Activated B cell treated with CpG ODN at 0.5 μM for 24 hours (primary cell): ENCODE measurements at regions not wholly inside any gene's neighbourhood (a gene's known extent, or its start where the extent isn't known, plus 50 kb on each side); places are given as distances from the start of the nearest gene placed in this dataset.

Experiments used
- ATAC-seq: fragments of 200-7000 bp; cut with Tn5 transposase; one replicate; pipeline ENCODE4 v1.10.0; 2021; ENCODE audit warnings: low read depth, mild to moderate bottlenecking, moderate library complexity
- CTCF ChIA-PET: fragments of 350-600 bp; sonication (Branson Sonifier 250); formaldehyde crosslinking; loops from one replicate; lab custom pipeline; 2021; ENCODE audit warnings: antibody characterized with exemption; lab: Charles Lee
- POLR2A ChIA-PET: fragments of 350-600 bp; sonication (Branson Sonifier 250); formaldehyde crosslinking; loops from one replicate; lab custom pipeline; 2021; ENCODE audit warnings: antibody characterized with exemption; lab: Charles Lee
- DNase-seq: peaks from one replicate; pipeline ENCODE4 v3.0.0; 2022
- H3K27ac Mint-ChIP-seq: one replicate; pipeline ENCODE4 v1.8.0; 2020; ENCODE audit warnings: mixed read lengths
- H3K27me3 Mint-ChIP-seq: one replicate; pipeline ENCODE4 v1.8.0; 2021; ENCODE audit warnings: mixed read lengths
- H3K36me3 Mint-ChIP-seq: one replicate; pipeline ENCODE4 v1.8.0; 2021; ENCODE audit warnings: low read depth, mixed read lengths
- H3K4me1 Mint-ChIP-seq: one replicate; pipeline ENCODE4 v1.8.0; 2021; ENCODE audit warnings: mixed read lengths
- H3K4me3 Mint-ChIP-seq: one replicate; pipeline ENCODE4 v1.8.0; 2020; ENCODE audit warnings: mild to moderate bottlenecking, mixed read lengths
- H3K9me3 Mint-ChIP-seq: one replicate; pipeline ENCODE4 v1.8.0; 2020; ENCODE audit warnings: mixed read lengths
- CTCF ChIP-seq: fragments of 200-600 bp; IDR thresholded peaks from one replicate; pipeline ENCODE4 v1.8.0; 2022; ENCODE audit warnings: antibody characterized with exemption, mild to moderate bottlenecking
- intact Hi-C: fragments of 100-400 bp; cut with micrococcal nuclease; formaldehyde crosslinking; loops from one replicate; pipeline ENCODE4 v1.15.1; 2024

DNA sequence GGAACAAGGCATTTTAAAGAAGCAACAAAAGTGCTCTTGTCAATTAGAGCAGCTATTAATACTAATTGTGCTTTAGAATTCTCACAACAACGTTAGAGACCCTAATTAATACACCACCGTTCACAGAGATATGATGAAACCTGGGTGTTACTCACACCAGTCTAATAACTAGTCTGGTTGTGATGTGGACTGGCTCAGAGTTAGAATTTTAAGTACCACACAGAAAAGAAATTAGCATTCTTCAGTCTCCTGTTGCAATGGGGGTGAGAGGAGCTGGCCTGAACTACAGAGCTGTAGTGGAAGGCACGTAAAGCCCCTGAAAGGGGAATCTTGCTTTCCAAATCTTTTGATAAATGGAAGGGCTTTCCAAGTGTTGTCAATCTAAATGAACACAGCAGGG lies 240.8 kb upstream of the TOX3 start:
- H3K4me1 Mint-ChIP-seq = no peaks in the 10 kb centered on the region
- ChIA-PET POLR2A (interaction anchor here (0.7 kb wide), 1 partner anchor 985 kb away, joined by 6 read pairs; no protein-coding TSS in a partner anchor), CTCF (no interaction called here)
- ATAC-seq = no peak
- H3K27me3 Mint-ChIP-seq = no peaks in the 10 kb centered on the region
- no peak overlapping the region for H3K27ac Mint-ChIP-seq
- DNase-seq = no peak
- H3K4me3 Mint-ChIP-seq = no peak overlapping the region
- no peak for TF ChIP-seq CTCF
- intact Hi-C loops = no loop called here
- H3K36me3 Mint-ChIP-seq = no peaks in the 10 kb centered on the region
- no peaks in the 10 kb centered on the region for H3K9me3 Mint-ChIP-seq

DNA sequence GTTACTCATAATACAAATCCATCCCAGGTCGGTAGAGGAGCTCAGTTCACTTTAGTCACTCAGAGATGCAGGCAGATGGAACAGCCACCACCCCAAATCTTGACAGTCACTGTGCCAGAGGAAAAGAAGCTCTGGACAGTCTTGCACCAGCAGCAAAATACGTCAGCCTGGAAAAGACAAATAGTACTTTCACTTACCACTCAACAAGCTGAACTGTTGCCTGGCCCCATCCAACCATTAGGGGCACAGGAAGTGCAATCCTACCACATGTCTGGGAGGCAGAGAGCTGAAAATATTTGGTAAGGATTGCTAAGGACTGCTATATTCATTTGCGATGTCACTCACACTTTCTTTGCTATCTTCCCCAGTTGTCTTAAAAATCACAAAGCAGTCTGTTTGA lies 239.1 kb upstream of the TOX3 start:
- POLR2A ChIA-PET = no interaction called here
- intact Hi-C loops = no loop called here
- no peaks in the 10 kb centered on the region for H3K9me3 Mint-ChIP-seq
- no peak for ATAC-seq
- H3K27ac Mint-ChIP-seq = no peak overlapping the region
- TF ChIP-seq CTCF = no peak
- CTCF ChIA-PET = no interaction called here
- no peak for DNase-seq
- no peaks in the 10 kb centered on the region for H3K4me1 Mint-ChIP-seq
- no peaks in the 10 kb centered on the region for H3K27me3 Mint-ChIP-seq
- H3K36me3 Mint-ChIP-seq = no peaks in the 10 kb centered on the region
- no peak overlapping the region for H3K4me3 Mint-ChIP-seq

GRCh38 chr16:52785653-52786052 lies 238.7 kb upstream of the TOX3 start:
- Mint-ChIP-seq H3K27ac (no peak overlapping the region), H3K36me3 (no peaks in the 10 kb centered on the region), H3K9me3 (no peaks in the 10 kb centered on the region), H3K27me3 (no peaks in the 10 kb centered on the region), H3K4me3 (no peak overlapping the region), H3K4me1 (no peaks in the 10 kb centered on the region)
- ChIA-PET POLR2A (no interaction called here), CTCF (no interaction called here)
- ATAC-seq = no peak
- no peak for DNase-seq
- intact Hi-C loops = no loop called here
- no peak for TF ChIP-seq CTCF

DNA sequence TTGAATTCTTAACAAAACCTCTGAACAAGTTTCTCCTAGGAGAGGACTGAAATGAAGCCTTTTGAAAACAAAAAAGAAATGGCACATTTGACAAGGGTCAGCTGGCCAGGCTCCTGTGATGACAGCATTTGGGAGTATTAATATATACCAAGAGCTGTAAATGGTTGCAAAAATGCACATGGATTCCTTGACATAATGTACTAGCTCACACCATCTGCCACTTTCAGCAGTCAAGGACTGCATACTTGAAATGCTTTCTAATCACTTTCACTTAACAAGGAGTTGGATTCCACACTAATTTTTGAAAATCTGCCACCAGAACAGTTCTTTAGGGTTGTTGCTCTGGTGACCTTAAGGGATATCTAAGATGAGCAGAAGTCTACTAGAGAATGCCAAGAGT lies 236.7 kb upstream of the TOX3 start:
- intact Hi-C loops = no loop called here
- no peaks in the 10 kb centered on the region for H3K36me3 Mint-ChIP-seq
- H3K9me3 Mint-ChIP-seq = no peaks in the 10 kb centered on the region
- DNase-seq (no peak), ATAC-seq (no peak)
- H3K27ac Mint-ChIP-seq = no peak overlapping the region
- H3K4me3 Mint-ChIP-seq = no peak overlapping the region
- no peaks in the 10 kb centered on the region for H3K27me3 Mint-ChIP-seq
- no peak for TF ChIP-seq CTCF
- H3K4me1 Mint-ChIP-seq = no peaks in the 10 kb centered on the region
- ChIA-PET CTCF (no interaction called here), POLR2A (no interaction called here)

DNA sequence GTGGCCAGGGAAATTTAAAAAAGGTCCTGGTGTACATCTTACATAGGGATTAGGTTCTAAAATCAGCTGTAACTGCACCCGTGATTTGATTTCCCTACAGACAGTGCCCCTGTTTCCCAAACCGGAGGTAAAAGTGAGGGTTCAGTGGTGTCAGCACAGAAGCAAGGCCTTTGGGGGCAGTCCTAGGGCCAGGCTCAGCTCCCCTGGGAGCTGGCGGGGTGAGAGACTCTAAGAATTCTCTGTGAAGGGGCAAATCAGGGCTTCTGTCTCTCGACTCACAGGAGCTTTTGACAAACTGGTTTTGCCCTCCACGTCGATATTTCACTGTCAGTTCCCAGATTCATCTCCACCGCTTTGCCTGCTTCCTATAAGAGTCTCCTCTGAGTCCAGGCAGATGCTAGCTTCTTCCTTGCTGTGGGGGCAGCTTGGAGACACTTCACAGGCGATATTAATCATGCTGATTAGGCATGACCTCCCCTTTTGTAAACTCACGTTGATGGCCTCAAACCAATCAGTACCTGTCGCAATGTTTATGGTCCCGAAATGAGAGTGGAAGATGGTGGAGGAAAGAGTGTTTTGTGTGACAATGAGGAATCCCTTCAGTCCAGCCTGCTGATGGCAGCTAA lies 234.2 kb upstream of the TOX3 start:
- H3K27ac Mint-ChIP-seq = no peak overlapping the region
- H3K4me3 Mint-ChIP-seq = no peak overlapping the region
- CTCF ChIA-PET = no interaction called here
- H3K9me3 Mint-ChIP-seq = no peaks in the 10 kb centered on the region
- no peak for TF ChIP-seq CTCF
- DNase-seq = no peak
- POLR2A ChIA-PET = no interaction called here
- H3K36me3 Mint-ChIP-seq = no peaks in the 10 kb centered on the region
- no peak for ATAC-seq
- H3K4me1 Mint-ChIP-seq = no peaks in the 10 kb centered on the region
- intact Hi-C loops = no loop called here
- H3K27me3 Mint-ChIP-seq = no peaks in the 10 kb centered on the region
